Activated CD8-positive, alpha-beta memory T cell treated with anti-CD3 and anti-CD28 coated beads for 36 hours (primary cell): ENCODE measurements at regions not wholly inside any gene's neighbourhood (a gene's known extent, or its start where the extent isn't known, plus 50 kb on each side); places are given as distances from the start of the nearest gene placed in this dataset.

Source experiments
- CTCF ChIA-PET: fragments of 350-600 bp; sonication (Branson Sonifier 250); formaldehyde crosslinking; loops from one replicate; lab custom pipeline; 2021; ENCODE audit warnings: antibody characterized with exemption; lab: Charles Lee
- POLR2A ChIA-PET: fragments of 350-600 bp; sonication (Branson Sonifier 250); formaldehyde crosslinking; loops from one replicate; lab custom pipeline; 2021; ENCODE audit warnings: antibody characterized with exemption; lab: Charles Lee

GRCh38 chr1:162927421-162927820 is 66.4 kb upstream of the CCDC190 start:
- ChIA-PET POLR2A (no interaction called here), CTCF (no interaction called here)

DNA sequence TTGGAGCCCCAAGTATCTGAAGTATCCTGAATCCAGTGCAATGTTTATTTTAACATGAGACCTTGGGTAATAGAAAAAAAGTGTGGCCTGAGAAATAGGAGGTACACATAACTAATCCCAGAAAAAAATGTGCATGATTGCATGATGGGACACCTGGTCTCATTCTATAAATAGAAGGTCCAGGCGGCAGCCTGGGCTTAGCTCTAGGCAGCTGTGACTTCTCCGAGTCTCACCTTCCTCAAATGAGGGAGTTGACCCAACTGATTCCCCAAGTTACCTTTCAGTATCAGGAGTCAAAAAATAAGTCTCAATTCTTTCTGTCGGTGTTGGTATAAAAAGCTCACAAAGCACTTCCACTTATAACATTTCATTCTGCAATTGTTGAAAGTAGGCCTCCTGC is 65.9 kb upstream of the CCDC190 start:
- ChIA-PET CTCF (no interaction called here), POLR2A (no interaction called here)

DNA sequence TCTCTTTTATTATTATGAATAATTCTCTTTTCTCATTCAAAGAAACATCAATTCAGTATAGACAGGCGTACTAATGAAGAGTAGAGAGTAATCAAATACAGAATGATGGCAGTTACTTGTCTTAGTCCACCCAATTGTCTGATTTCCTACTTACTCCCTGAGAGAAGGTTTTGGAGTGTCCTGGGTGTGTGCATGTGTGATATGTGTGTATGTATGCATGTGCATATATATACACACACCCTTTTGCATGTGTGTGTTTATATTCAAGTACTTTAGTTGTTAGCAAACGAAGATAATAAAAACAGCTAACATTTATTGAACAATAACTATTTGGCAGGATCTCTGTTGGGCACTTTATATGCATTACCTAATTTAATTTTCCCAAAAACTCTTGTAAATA is 63.2 kb upstream of the CCDC190 start:
- POLR2A ChIA-PET = no interaction called here
- CTCF ChIA-PET = no interaction called here

DNA sequence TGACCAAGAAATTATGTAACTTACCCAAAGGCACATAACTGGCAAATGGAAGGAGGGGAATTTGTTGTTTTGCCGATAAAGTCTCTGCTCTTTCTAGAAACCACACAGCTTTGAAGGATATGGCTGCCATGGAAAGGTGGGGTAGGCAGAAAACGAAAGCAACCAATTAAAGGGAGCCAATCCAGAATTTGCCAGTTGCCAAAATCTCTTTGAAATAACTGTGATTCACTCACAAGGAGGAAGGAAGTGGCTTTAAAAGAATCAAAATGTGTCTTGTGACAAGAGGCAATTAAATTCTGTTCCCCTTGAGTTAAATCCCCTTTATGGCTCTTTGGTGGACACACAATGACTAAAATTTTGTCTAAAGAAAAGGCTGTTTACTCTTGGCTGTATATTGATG is 61.2 kb upstream of the CCDC190 start:
- ChIA-PET POLR2A (no interaction called here), CTCF (no interaction called here)

- ChIA-PET CTCF (no interaction called here), POLR2A (no interaction called here)
These were observed 60.3 kb upstream of the CCDC190 start for GRCh38 chr1:162921311-162921710.

GRCh38 chr1:162919034-162919433 is 58.1 kb upstream of the CCDC190 start:
- CTCF ChIA-PET = no interaction called here

GRCh38 chr1:162918151-162918754 is 57.3 kb upstream of the CCDC190 start:
- ChIA-PET POLR2A (no interaction called here), CTCF (no interaction called here)

More at GRCh38 chr1:162919034-162919433, 58.1 kb upstream of the CCDC190 start:
- POLR2A ChIA-PET = no interaction called here

GRCh38 chr1:162916821-162917613 is 56.0 kb upstream of the CCDC190 start:
- POLR2A ChIA-PET = no interaction called here
- CTCF ChIA-PET = no interaction called here

- ChIA-PET POLR2A (no interaction called here), CTCF (no interaction called here)
These were observed 55.4 kb upstream of the CCDC190 start for GRCh38 chr1:162916407-162916806.

DNA sequence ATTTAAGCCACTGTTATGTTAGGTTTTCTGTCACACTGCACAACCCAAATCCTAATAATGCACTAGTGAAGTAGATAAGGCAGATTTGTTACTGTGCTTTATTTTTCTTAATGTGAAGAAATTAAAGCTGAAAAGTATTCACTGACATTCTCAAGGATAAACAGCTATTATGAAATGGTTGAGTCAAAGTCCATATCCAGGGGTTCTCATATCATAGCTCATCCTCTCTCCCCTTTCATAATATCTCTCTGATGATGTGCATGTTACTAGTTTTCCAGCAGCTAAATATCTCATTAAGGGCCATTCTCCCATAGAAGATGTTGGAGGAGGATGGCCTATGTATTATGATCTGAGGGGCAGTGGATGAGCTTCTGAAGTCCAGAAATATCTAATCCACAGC is 53.6 kb upstream of the CCDC190 start:
- ChIA-PET CTCF (no interaction called here), POLR2A (no interaction called here)

DNA sequence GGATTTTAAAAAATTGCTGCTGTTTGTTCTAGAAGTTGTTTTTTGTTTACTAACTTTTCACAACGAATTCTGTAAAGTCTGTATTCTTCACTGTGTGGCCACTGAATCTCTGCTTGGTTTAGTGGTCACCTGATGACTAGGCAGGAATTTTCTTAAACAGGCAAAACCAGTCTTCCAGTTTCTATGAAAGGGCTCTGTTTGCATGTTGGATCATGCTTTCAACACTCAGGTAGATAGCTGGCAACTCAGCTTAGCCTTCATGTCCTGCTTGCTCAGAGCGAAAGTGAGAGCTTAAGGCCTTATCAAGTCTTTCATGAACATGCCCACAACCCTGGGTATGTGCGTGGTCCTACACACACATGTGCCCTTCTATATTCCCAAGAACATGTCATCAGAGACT is 52.4 kb upstream of the CCDC190 start:
- CTCF ChIA-PET = no interaction called here

DNA sequence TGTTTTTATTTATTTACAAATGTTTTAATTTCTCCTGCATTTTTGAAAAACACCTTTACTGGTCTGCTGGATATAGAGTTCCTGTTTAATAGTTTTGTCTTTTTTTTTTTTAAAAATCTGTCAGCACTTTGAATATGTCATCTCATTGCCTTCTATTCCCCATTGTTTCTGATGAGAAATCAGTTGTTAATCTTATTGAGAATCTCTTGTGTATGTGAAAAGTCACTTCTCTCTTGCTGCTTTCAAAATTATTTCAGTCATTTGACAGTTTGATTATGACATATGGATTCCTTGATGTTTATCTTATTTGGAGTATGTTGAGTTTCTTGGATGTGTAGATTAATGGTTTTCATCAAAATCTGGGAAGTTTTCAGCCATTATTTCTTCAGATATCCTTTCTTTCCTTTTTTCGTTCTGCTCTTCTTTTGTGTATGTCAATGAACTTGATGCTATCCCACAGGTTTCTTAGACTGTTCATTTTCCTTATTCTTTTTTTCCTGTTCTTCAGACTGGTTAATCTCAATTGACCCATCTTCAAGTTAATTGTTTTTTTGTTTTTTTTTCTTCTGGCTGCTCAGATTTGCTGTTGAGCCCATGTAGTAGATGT is 51.2 kb upstream of the CCDC190 start:
- CTCF ChIA-PET = no interaction called here
- POLR2A ChIA-PET = no interaction called here

More for the DNA sequence above, 52.4 kb upstream of the CCDC190 start:
- POLR2A ChIA-PET = no interaction called here
